IMR-90 (cell line): ENCODE measurements at regions not wholly inside any gene's neighbourhood (a gene's known extent, or its start where the extent isn't known, plus 50 kb on each side); places are given as distances from the start of the nearest gene placed in this dataset.

Experiments used
- ATAC-seq: fragments of 200-7000 bp; cut with Tn5 transposase; 2 replicates; pipeline ENCODE4 v1.9.1; 2020; ENCODE audit warnings: low read depth, mild to moderate bottlenecking, moderate library complexity
- BruUV-seq: library from RNA; stranded (reverse); fragments of 400-500 nt; replicated peaks from 2 replicates; lab custom pipeline; 2021; lab: Mats Ljungman, UMichigan
- CTCF ChIA-PET: fragments of 300-600 bp; formaldehyde crosslinking; extraction: SDS; loops from one replicate; lab custom pipeline; 2021; ENCODE audit warnings: antibody characterized with exemption; lab: Yijun Ruan, JAX
- POLR2A ChIA-PET: fragments of 300-600 bp; sonication (Branson Sonifier 250); formaldehyde crosslinking; loops from one replicate; lab custom pipeline; 2022; ENCODE audit warnings: antibody characterized with exemption; ENCODE audit not compliant: unreplicated experiment; lab: Charles Lee
- DNase-seq: peaks from one replicate; pipeline ENCODE4 v3.0.0; 2013
- H2AFZ ChIP-seq: replicated peaks from 2 replicates; pipeline ENCODE3; 2013; ENCODE audit warnings: low read length, mild to moderate bottlenecking; ENCODE audit not compliant: poor library complexity
- H2AK5ac ChIP-seq: 2 replicates; pipeline ENCODE4 v1.6.1; 2013; ENCODE audit warnings: low read depth, low read length, inconsistent platforms
- H2AK9ac ChIP-seq: replicated peaks from 2 replicates; pipeline ENCODE3; 2013; ENCODE audit warnings: mild to moderate bottlenecking, low read depth, low read length, moderate library complexity; ENCODE audit not compliant: poor library complexity
- H2BK120ac ChIP-seq: 2 replicates; pipeline ENCODE4 v1.6.1; 2013; ENCODE audit warnings: low read depth, low read length, inconsistent platforms
- H2BK15ac ChIP-seq: 3 replicates; pipeline ENCODE4 v1.6.1; 2013; ENCODE audit warnings: low read depth, low read length, inconsistent platforms
- H2BK20ac ChIP-seq: 2 replicates; pipeline ENCODE4 v1.6.1; 2013; ENCODE audit warnings: low read depth, mild to moderate bottlenecking, inconsistent platforms, low read length, moderate library complexity
- H2BK5ac ChIP-seq: 2 replicates; pipeline ENCODE4 v1.6.1; 2013; ENCODE audit warnings: mild to moderate bottlenecking, low read depth, low read length, inconsistent platforms; ENCODE audit not compliant: poor library complexity, severe bottlenecking
- H3K14ac ChIP-seq: replicated peaks from 2 replicates; pipeline ENCODE4 v1.6.1; 2013; ENCODE audit warnings: low read depth, low read length, inconsistent platforms
- H3K18ac ChIP-seq: 2 replicates; pipeline ENCODE4 v1.6.1; 2013; ENCODE audit warnings: low read depth, low read length, control low read depth
- H3K23ac ChIP-seq: 2 replicates; pipeline ENCODE4 v1.6.1; 2013; ENCODE audit warnings: low read depth, low read length, inconsistent platforms
- H3K27ac ChIP-seq: 2 replicates; pipeline ENCODE4 v1.5.1; 2013; ENCODE audit warnings: mild to moderate bottlenecking, control low read depth, low read length; ENCODE audit not compliant: insufficient read depth
- H3K27me3 ChIP-seq: 2 replicates; pipeline ENCODE4 v1.6.1; 2013; ENCODE audit warnings: low read length; ENCODE audit not compliant: control insufficient read depth, insufficient read depth
- H3K36me3 ChIP-seq: 2 replicates; pipeline ENCODE4 v1.6.1; 2013; ENCODE audit warnings: low read length, mixed read lengths; ENCODE audit not compliant: control insufficient read depth, insufficient read depth
- H3K4ac ChIP-seq: 2 replicates; pipeline ENCODE4 v1.6.1; 2013; ENCODE audit warnings: low read depth, low read length, inconsistent platforms
- H3K4me1 ChIP-seq: 2 replicates; pipeline ENCODE4 v1.6.1; 2013; ENCODE audit warnings: low read length, mixed read lengths; ENCODE audit not compliant: control insufficient read depth, insufficient read depth
- H3K4me2 ChIP-seq: 2 replicates; pipeline ENCODE4 v1.6.1; 2013; ENCODE audit warnings: low read depth, mild to moderate bottlenecking, control low read depth, low read length, moderate library complexity
- H3K4me3 ChIP-seq: 2 replicates; pipeline ENCODE4 v1.5.1; 2013; ENCODE audit warnings: low read depth, mild to moderate bottlenecking, control low read depth, low read length, moderate library complexity; ENCODE audit not compliant: insufficient read depth
- H3K56ac ChIP-seq: 2 replicates; pipeline ENCODE4 v1.6.1; 2013; ENCODE audit warnings: low read length, inconsistent platforms; ENCODE audit not compliant: insufficient read depth; ENCODE audit errors: extremely low read depth
- H3K79me1 ChIP-seq, 2 experiments: 2 replicates each; pipeline ENCODE4 v1.6.1; 2013; ENCODE audit warnings: low read length in 2 of 2, inconsistent platforms in 1 of 2, low read depth in 1 of 2
- H3K9ac ChIP-seq: 2 replicates; pipeline ENCODE4 v1.6.1; 2013; ENCODE audit warnings: low read depth, low read length, control low read depth
- H3K9me1 ChIP-seq: 2 replicates; pipeline ENCODE4 v1.6.1; 2013; ENCODE audit warnings: low read length, inconsistent platforms; ENCODE audit not compliant: insufficient read depth
- H3K9me3 ChIP-seq: 2 replicates; pipeline ENCODE4 v1.6.1; 2013; ENCODE audit warnings: low read length; ENCODE audit not compliant: control insufficient read depth, insufficient read depth
- H4K20me1 ChIP-seq: 2 replicates; pipeline ENCODE4 v1.6.1; 2013; ENCODE audit warnings: low read length, inconsistent platforms; ENCODE audit not compliant: insufficient read depth
- H4K5ac ChIP-seq: 2 replicates; pipeline ENCODE4 v1.6.1; 2013; ENCODE audit warnings: mild to moderate bottlenecking, low read depth, low read length, control low read depth
- H4K8ac ChIP-seq, 2 experiments: 2 replicates each; pipeline ENCODE4 v1.6.1; 2013; ENCODE audit warnings: low read depth in 2 of 2, low read length in 2 of 2, control low read depth in 1 of 2, inconsistent platforms in 1 of 2
- H4K91ac ChIP-seq: 2 replicates; pipeline ENCODE4 v1.6.1; 2013; ENCODE audit warnings: low read depth, low read length, inconsistent platforms; ENCODE audit not compliant: insufficient read depth
- BHLHE40 ChIP-seq: fragments of 150-350 bp; IDR thresholded peaks from 2 replicates; pipeline ENCODE4 v1.6.1; 2016; ENCODE audit warnings: mild to moderate bottlenecking, low read depth, low read length
- CEBPB ChIP-seq: IDR thresholded peaks from 2 replicates; pipeline ENCODE4 v1.6.1; 2012; ENCODE audit warnings: low read depth, low read length, improper control_type of control experiment
- CHD1 ChIP-seq: IDR thresholded peaks from 2 replicates; pipeline ENCODE4 v1.6.1; 2012; ENCODE audit warnings: low read depth, low read length, improper control_type of control experiment
- CTCF ChIP-seq: conservative IDR thresholded peaks from 2 replicates; pipeline ENCODE4 v1.5.1; 2012; ENCODE audit warnings: mild to moderate bottlenecking, low read depth, low read length, improper control_type of control experiment
- MAFK ChIP-seq: IDR thresholded peaks from 2 replicates; pipeline ENCODE4 v1.6.1; 2012; ENCODE audit warnings: low read depth, low read length, improper control_type of control experiment
- MAZ ChIP-seq: IDR thresholded peaks from 2 replicates; pipeline ENCODE4 v1.6.1; 2012; ENCODE audit warnings: low read depth, mild to moderate bottlenecking, low read length, improper control_type of control experiment, moderate library complexity, borderline replicate concordance
- MXI1 ChIP-seq: IDR thresholded peaks from 2 replicates; pipeline ENCODE4 v1.6.1; 2012; ENCODE audit warnings: low read depth, mild to moderate bottlenecking, low read length, moderate library complexity, borderline replicate concordance
- NFE2L2 ChIP-seq: fragments of 150-350 bp; IDR thresholded peaks from 2 replicates; pipeline ENCODE4 v1.6.1; 2016; ENCODE audit warnings: low read depth, mild to moderate bottlenecking, low read length
- POLR2A ChIP-seq: IDR thresholded peaks from 2 replicates; pipeline ENCODE4 v1.6.1; 2012; ENCODE audit warnings: mild to moderate bottlenecking, low read depth, low read length
- RAD21 ChIP-seq: IDR thresholded peaks from 2 replicates; pipeline ENCODE4 v1.6.1; 2012; ENCODE audit warnings: low read length, improper control_type of control experiment
- RCOR1 ChIP-seq: IDR thresholded peaks from 2 replicates; pipeline ENCODE4 v1.6.1; 2012; ENCODE audit warnings: mild to moderate bottlenecking, low read length, improper control_type of control experiment; ENCODE audit not compliant: insufficient replicate concordance
- RFX5 ChIP-seq: IDR thresholded peaks from 2 replicates; pipeline ENCODE4 v1.8.0; 2012; ENCODE audit warnings: low read depth, mild to moderate bottlenecking, low read length, moderate library complexity
- SMC3 ChIP-seq: fragments of 150-350 bp; IDR thresholded peaks from 2 replicates; pipeline ENCODE4 v1.6.1; 2016; ENCODE audit warnings: low read depth, mild to moderate bottlenecking, antibody characterized with exemption, low read length, moderate library complexity
- USF2 ChIP-seq: fragments of 150-350 bp; IDR thresholded peaks from 2 replicates; pipeline ENCODE4 v1.6.1; 2017; ENCODE audit warnings: mild to moderate bottlenecking, antibody characterized with exemption, low read length, low read depth
- WGBS, 2 experiments: methylation state at CpG; one replicate each; pipeline versions ENCODE4 v1.1.5 to v1.1.7; 2013; ENCODE audit warnings: missing lambda C conversion rate in 2 of 2; ENCODE audit not compliant: insufficient read length in 1 of 2; ENCODE audit errors: extremely low coverage in 2 of 2; 5-methylcytosine and 5-hydroxymethylcytosine counted together
- dilution Hi-C: fragments of 300-500 bp; cut with HindIII; formaldehyde crosslinking; loops from one replicate; pipeline ENCODE4 v1.14.3; 2018; ENCODE audit warnings: low sequenced_read_pairs; ENCODE audit not compliant: unreplicated experiment
- in situ Hi-C: fragments of 300-500 bp; cut with MboI; formaldehyde crosslinking; loops from 3 replicates; pipeline ENCODE4 v1.14.3; 2019; ENCODE audit warnings: low sequenced_read_pairs, inconsistent platforms, mixed read lengths
- intact Hi-C: fragments of 100-400 bp; cut with micrococcal nuclease; formaldehyde crosslinking; loops from 2 replicates; pipeline ENCODE4 v1.10.0; 2022

- no peak overlapping the region for H2BK120ac ChIP-seq
- H3K9me3 ChIP-seq = peaks cover 3% of the 10 kb centered on the region
- H3K27ac ChIP-seq = no peak overlapping the region
- no peak overlapping the region for H2AFZ ChIP-seq
- H3K4me1 ChIP-seq = peaks cover 6% of the 10 kb centered on the region
- TF ChIP-seq POLR2A = no peak
- TF ChIP-seq USF2 = no peak
- no peak for TF ChIP-seq SMC3
- TF ChIP-seq NFE2L2 = no peak
- no peak for TF ChIP-seq MAFK
- no peak for TF ChIP-seq RCOR1
- TF ChIP-seq CEBPB = no peak
- no peak for TF ChIP-seq RFX5
- TF ChIP-seq BHLHE40 = no peak
- TF ChIP-seq RAD21 = no peak
- no peak for TF ChIP-seq CTCF
- no peak for TF ChIP-seq MXI1
- TF ChIP-seq MAZ = no peak
- TF ChIP-seq CHD1 = no peak
- dilution Hi-C loops (no loop called here), intact Hi-C loops (no loop called here), in situ Hi-C loops (no loop called here)
- no peak overlapping the region for H2BK20ac ChIP-seq
- H3K9ac ChIP-seq = no peak overlapping the region
- no peak overlapping the region for H4K5ac ChIP-seq
- no peak overlapping the region for H3K23ac ChIP-seq
- H3K27me3 ChIP-seq = peaks cover 6% of the 10 kb centered on the region
- no peaks in the 10 kb centered on the region for H4K20me1 ChIP-seq
- no peaks in the 10 kb centered on the region for H3K79me1 ChIP-seq
- BruUV-seq = no TSS peak
- no peak for ATAC-seq
- H3K4me3 ChIP-seq = no peak overlapping the region
- no peak overlapping the region for H3K18ac ChIP-seq
- ChIA-PET POLR2A (no interaction called here), CTCF (no interaction called here)
- no peak overlapping the region for H2BK5ac ChIP-seq
- H2AK5ac ChIP-seq = 0 out of 2 replicates have a peak overlapping the region, but pooled peaks have one; percentile 43
- WGBS, 2 experiments = 90% methylated on average over 10 of the region's 13 CpGs; no CpG with 5 or more reads in 1 of the 2 experiments
- no peak overlapping the region for H3K4me2 ChIP-seq
- no peak overlapping the region for H4K8ac ChIP-seq
- no peak overlapping the region for H3K56ac ChIP-seq
- H2BK15ac ChIP-seq = no peak overlapping the region
- no peak overlapping the region for H3K4ac ChIP-seq
- H2AK9ac ChIP-seq = no peak overlapping the region
- DNase-seq = no peak
- no peak overlapping the region for H4K91ac ChIP-seq
- H3K14ac ChIP-seq = no peak overlapping the region
- no peaks in the 10 kb centered on the region for H3K36me3 ChIP-seq
- H3K9me1 ChIP-seq = peaks cover under 1% of the 10 kb centered on the region; the same call in 1 of the 2 replicates
Measured at GRCh38 chr16:86965840-86966550, 351.2 kb downstream of the C16orf95 start.
